Keratinocyte (primary cell): ENCODE measurements at regions not wholly inside any gene's neighbourhood (a gene's known extent, or its start where the extent isn't known, plus 50 kb on each side); places are given as distances from the start of the nearest gene placed in this dataset.

Experiments used
- DNase-seq: peaks from one replicate; pipeline ENCODE4 v3.0.0-alpha.2; 2011; ENCODE audit warnings: low read depth, missing footprints, low spot score
- FAIRE-seq: peaks from 2 replicates; lab custom pipeline; 2011; peaks lifted over from hg19 to GRCh38; lab: Jason Lieb, UNC
- H2AFZ ChIP-seq: 2 replicates; pipeline ENCODE4 v1.6.0; 2012; ENCODE audit warnings: low read length, control low read depth, inconsistent platforms; ENCODE audit not compliant: control insufficient read depth
- H3K27ac ChIP-seq: 2 replicates; pipeline ENCODE4 v1.5.1; 2011; ENCODE audit warnings: low read length; ENCODE audit not compliant: control insufficient read depth, insufficient read depth
- H3K27me3 ChIP-seq: 3 replicates; pipeline ENCODE4 v1.6.0; 2011; ENCODE audit warnings: low read length; ENCODE audit not compliant: control insufficient read depth, insufficient read depth; ENCODE audit errors: extremely low read depth
- H3K36me3 ChIP-seq, 2 experiments: 2 replicates in 1 of 2; 3 replicates in 1 of 2; pipeline ENCODE4 v1.5.1; 2011; ENCODE audit warnings: low read length in 2 of 2, mild to moderate bottlenecking in 1 of 2; ENCODE audit not compliant: control insufficient read depth in 2 of 2, insufficient read depth in 2 of 2; ENCODE audit errors: extremely low read depth in 1 of 2
- H3K4me1 ChIP-seq: 3 replicates; pipeline ENCODE4 v1.5.1; 2011; ENCODE audit warnings: low read length; ENCODE audit not compliant: control insufficient read depth, insufficient read depth; ENCODE audit errors: extremely low read depth
- H3K4me2 ChIP-seq: 3 replicates; pipeline ENCODE4 v1.6.0; 2011; ENCODE audit warnings: low read depth, low read length; ENCODE audit not compliant: control insufficient read depth, insufficient read depth; ENCODE audit errors: extremely low read depth
- H3K4me3 ChIP-seq, 3 experiments: fragments of 200-600 bp in 1 of 3; sonication (generic) in 1 of 3; 2 replicates in 2 of 3; 3 replicates in 1 of 3; pipeline ENCODE4 v1.5.1; 2011 to 2016; ENCODE audit warnings: low read length in 3 of 3, mild to moderate bottlenecking in 3 of 3, control low read depth in 2 of 3, inconsistent platforms in 1 of 3, low read depth in 1 of 3, mixed read lengths in 1 of 3, mixed run types in 1 of 3, moderate library complexity in 1 of 3; ENCODE audit not compliant: control insufficient read depth in 2 of 3, insufficient read depth in 2 of 3; ENCODE audit errors: extremely low read depth in 1 of 3
- H3K79me2 ChIP-seq: 2 replicates; pipeline ENCODE4 v1.6.0; 2012; ENCODE audit warnings: low read length; ENCODE audit not compliant: control insufficient read depth, insufficient read depth
- H3K9ac ChIP-seq: 3 replicates; pipeline ENCODE4 v1.6.0; 2011; ENCODE audit warnings: low read length; ENCODE audit not compliant: control insufficient read depth, insufficient read depth; ENCODE audit errors: extremely low read depth
- H3K9me1 ChIP-seq: 3 replicates; pipeline ENCODE4 v1.6.0; 2011; ENCODE audit warnings: low read length; ENCODE audit not compliant: control insufficient read depth, insufficient read depth; ENCODE audit errors: extremely low read depth
- H3K9me3 ChIP-seq: 2 replicates; pipeline ENCODE4 v1.5.1; 2012; ENCODE audit warnings: low read depth, low read length; ENCODE audit not compliant: control insufficient read depth
- H4K20me1 ChIP-seq: 3 replicates; pipeline ENCODE4 v1.6.0; 2011; ENCODE audit warnings: low read length; ENCODE audit not compliant: control insufficient read depth, insufficient read depth; ENCODE audit errors: extremely low read depth
- EZH2 ChIP-seq: IDR thresholded peaks from one replicate; pipeline ENCODE4 v1.6.1; 2012; ENCODE audit warnings: inconsistent platforms, mild to moderate bottlenecking, low read length, moderate library complexity
- dilution Hi-C: fragments of 300-500 bp; cut with MboI; formaldehyde crosslinking; loops from one replicate; pipeline ENCODE4 v1.7.0; 2020; ENCODE audit warnings: low sequenced_read_pairs; ENCODE audit not compliant: extremely low pct_ligation_motif_present
- TF ChIP-seq, protein P1 (sequence below), 3 experiments: IDR thresholded peaks in 1 of 3; conservative IDR thresholded peaks in 1 of 3; optimal IDR thresholded peaks in 1 of 3; 2 replicates in 2 of 3; 3 replicates in 1 of 3; pipeline versions ENCODE3 to v1.5.1; 2011; ENCODE audit warnings: low read length in 3 of 3, mild to moderate bottlenecking in 3 of 3, moderate library complexity in 2 of 3, control low read depth in 1 of 3, inconsistent platforms in 1 of 3; ENCODE audit not compliant: insufficient read depth in 2 of 3; ENCODE audit errors: extremely low read depth in 1 of 3

- no peaks in the 10 kb centered on the region for H3K4me1 ChIP-seq
- FAIRE-seq (no peak), DNase-seq (no peak)
- H3K9ac ChIP-seq = no peak overlapping the region
- H3K4me3 ChIP-seq = no peak overlapping the region
- H3K9me1 ChIP-seq = no peaks in the 10 kb centered on the region
- H2AFZ ChIP-seq = no peak overlapping the region
- no peak overlapping the region for H3K4me2 ChIP-seq
- TF ChIP-seq, protein P1, sequence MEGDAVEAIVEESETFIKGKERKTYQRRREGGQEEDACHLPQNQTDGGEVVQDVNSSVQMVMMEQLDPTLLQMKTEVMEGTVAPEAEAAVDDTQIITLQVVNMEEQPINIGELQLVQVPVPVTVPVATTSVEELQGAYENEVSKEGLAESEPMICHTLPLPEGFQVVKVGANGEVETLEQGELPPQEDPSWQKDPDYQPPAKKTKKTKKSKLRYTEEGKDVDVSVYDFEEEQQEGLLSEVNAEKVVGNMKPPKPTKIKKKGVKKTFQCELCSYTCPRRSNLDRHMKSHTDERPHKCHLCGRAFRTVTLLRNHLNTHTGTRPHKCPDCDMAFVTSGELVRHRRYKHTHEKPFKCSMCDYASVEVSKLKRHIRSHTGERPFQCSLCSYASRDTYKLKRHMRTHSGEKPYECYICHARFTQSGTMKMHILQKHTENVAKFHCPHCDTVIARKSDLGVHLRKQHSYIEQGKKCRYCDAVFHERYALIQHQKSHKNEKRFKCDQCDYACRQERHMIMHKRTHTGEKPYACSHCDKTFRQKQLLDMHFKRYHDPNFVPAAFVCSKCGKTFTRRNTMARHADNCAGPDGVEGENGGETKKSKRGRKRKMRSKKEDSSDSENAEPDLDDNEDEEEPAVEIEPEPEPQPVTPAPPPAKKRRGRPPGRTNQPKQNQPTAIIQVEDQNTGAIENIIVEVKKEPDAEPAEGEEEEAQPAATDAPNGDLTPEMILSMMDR (optimal IDR thresholded peaks at IDR 0.05 in 1 of 3, IDR thresholded peaks at IDR 0.05 in 1 of 3, conservative IDR thresholded peaks at IDR 0.05 in 1 of 3; ENCODE audit: extremely low read depth in 1 of 3, insufficient read depth in 2 of 3, low read length in 3 of 3) = no peak
- no peak for TF ChIP-seq EZH2
- H3K9me3 ChIP-seq = no peaks in the 10 kb centered on the region
- no peaks in the 10 kb centered on the region for H3K36me3 ChIP-seq
- H3K27ac ChIP-seq = no peak overlapping the region
- H4K20me1 ChIP-seq = no peaks in the 10 kb centered on the region
- H3K27me3 ChIP-seq = no peaks in the 10 kb centered on the region
- no peaks in the 10 kb centered on the region for H3K79me2 ChIP-seq
- dilution Hi-C loops = no loop called here
Observed at GRCh38 chr13:59305896-59306295, 857.8 kb downstream of the DIAPH3 start.

- no peak for FAIRE-seq
- dilution Hi-C loops = no loop called here
Observed at GRCh38 chr13:59312776-59313175, 851.0 kb downstream of the DIAPH3 start.

More at GRCh38 chr13:59312776-59313175, 851.0 kb downstream of the DIAPH3 start:
- Histone ChIP-seq H3K4me3 (no peak overlapping the region), H3K9me1 (no peaks in the 10 kb centered on the region), H2AFZ (no peak overlapping the region), H3K9ac (no peak overlapping the region), H3K27me3 (no peaks in the 10 kb centered on the region), H3K4me1 (no peaks in the 10 kb centered on the region), H3K36me3 (no peaks in the 10 kb centered on the region), H3K27ac (no peak overlapping the region), H3K4me2 (no peak overlapping the region), H3K9me3 (no peaks in the 10 kb centered on the region), H4K20me1 (no peaks in the 10 kb centered on the region), H3K79me2 (no peaks in the 10 kb centered on the region)
- TF ChIP-seq, protein P1 (optimal IDR thresholded peaks at IDR 0.05 in 1 of 3, IDR thresholded peaks at IDR 0.05 in 1 of 3, conservative IDR thresholded peaks at IDR 0.05 in 1 of 3; ENCODE audit: extremely low read depth in 1 of 3, insufficient read depth in 2 of 3, low read length in 3 of 3) = no peak
- no peak for TF ChIP-seq EZH2
- no peak for DNase-seq
